CD4-positive, alpha-beta T cell (primary cell): ENCODE measurements at regions not wholly inside any gene's neighbourhood (a gene's known extent, or its start where the extent isn't known, plus 50 kb on each side); places are given as distances from the start of the nearest gene placed in this dataset.

ENCODE experiments used
- ATAC-seq: fragments of 200-7000 bp; cut with Tn5 transposase; one replicate; pipeline ENCODE4 v1.10.0; 2022; ENCODE audit warnings: mild to moderate bottlenecking; ENCODE audit not compliant: poor library complexity
- CTCF ChIA-PET: fragments of 350-600 bp; sonication (Branson Sonifier 250); formaldehyde crosslinking; loops from one replicate; lab custom pipeline; 2021; ENCODE audit warnings: antibody characterized with exemption, inconsistent platforms; lab: Charles Lee
- POLR2A ChIA-PET: fragments of 350-600 bp; sonication (Branson Sonifier 250); formaldehyde crosslinking; loops from one replicate; lab custom pipeline; 2021; ENCODE audit warnings: antibody characterized with exemption, inconsistent platforms; lab: Charles Lee
- DNase-seq, 14 experiments: peaks; one replicate each; pipeline ENCODE4 v3.0.0-alpha.2; 2013 to 2020; ENCODE audit warnings: mixed read lengths in 2 of 14
- H3K27ac ChIP-seq, 2 donors: one replicate each; pipeline versions ENCODE4 v1.5.1 to v1.7.0; 2013; ENCODE audit warnings: low read length in 2 of 2, low read depth in 1 of 2, mild to moderate bottlenecking in 1 of 2
- H3K27me3 ChIP-seq, 2 experiments: 1 replicate in 1 of 2; 2 replicates in 1 of 2; pipeline versions ENCODE4 v1.6.1 to v1.7.0; 2013; ENCODE audit warnings: low read length in 2 of 2, control low read depth in 1 of 2, mild to moderate bottlenecking in 1 of 2, moderate library complexity in 1 of 2; ENCODE audit not compliant: insufficient read depth in 2 of 2, control insufficient read depth in 1 of 2
- H3K36me3 ChIP-seq: one replicate; pipeline ENCODE4 v1.6.1; 2013; ENCODE audit warnings: low read length, control low read depth; ENCODE audit not compliant: insufficient read depth
- H3K4me1 ChIP-seq: one replicate; pipeline ENCODE4 v1.6.1; 2013; ENCODE audit warnings: low read length, control low read depth; ENCODE audit not compliant: insufficient read depth
- H3K4me3 ChIP-seq: one replicate; pipeline ENCODE4 v1.5.1; 2013; ENCODE audit warnings: mild to moderate bottlenecking, low read length, moderate library complexity
- H3K9me3 ChIP-seq, 2 experiments: 1 replicate in 1 of 2; 2 replicates in 1 of 2; pipeline versions ENCODE4 v1.6.1 to v1.7.0; 2013; ENCODE audit warnings: low read length in 2 of 2, mild to moderate bottlenecking in 2 of 2, control low read depth in 1 of 2, moderate library complexity in 1 of 2; ENCODE audit not compliant: control insufficient read depth in 1 of 2, insufficient read depth in 1 of 2
- H3K27ac Mint-ChIP-seq: one replicate; pipeline ENCODE4 v1.8.0; 2020; ENCODE audit warnings: mixed read lengths
- H3K27me3 Mint-ChIP-seq: one replicate; pipeline ENCODE4 v1.8.0; 2021; ENCODE audit warnings: mixed read lengths
- H3K36me3 Mint-ChIP-seq: one replicate; pipeline ENCODE4 v1.8.0; 2021; ENCODE audit warnings: low read depth, mixed read lengths
- H3K4me1 Mint-ChIP-seq: one replicate; pipeline ENCODE4 v1.8.0; 2021; ENCODE audit warnings: low read depth, mixed read lengths
- H3K4me3 Mint-ChIP-seq: one replicate; pipeline ENCODE4 v1.8.0; 2020; ENCODE audit warnings: mild to moderate bottlenecking, mixed read lengths
- H3K9me3 Mint-ChIP-seq: one replicate; pipeline ENCODE4 v1.8.0; 2020; ENCODE audit warnings: mixed read lengths
- intact Hi-C, 2 experiments: fragments of 100-400 bp; cut with DNase I in 1 of 2; cut with micrococcal nuclease in 1 of 2; formaldehyde crosslinking; loops; one replicate each; pipeline versions ENCODE4 v1.15.1 to v1.9.0; 2023 to 2025; cut with DNase I, micrococcal nuclease
- TF ChIP-seq, protein P1 (sequence below): fragments of 200-600 bp; IDR thresholded peaks from one replicate; pipeline ENCODE4 v1.8.0; 2022; ENCODE audit warnings: antibody characterized with exemption, mild to moderate bottlenecking

GRCh38 chr9:28620661-28621060 lies 1047.4 kb upstream of the C9orf72 start:
- H3K9me3 Mint-ChIP-seq, result peaks cover 7% of the 10 kb centered on the region
- H3K9me3 ChIP-seq, result no peaks in the 10 kb centered on the region
- no peaks in the 10 kb centered on the region for H3K36me3 ChIP-seq
- TF ChIP-seq, protein P1, sequence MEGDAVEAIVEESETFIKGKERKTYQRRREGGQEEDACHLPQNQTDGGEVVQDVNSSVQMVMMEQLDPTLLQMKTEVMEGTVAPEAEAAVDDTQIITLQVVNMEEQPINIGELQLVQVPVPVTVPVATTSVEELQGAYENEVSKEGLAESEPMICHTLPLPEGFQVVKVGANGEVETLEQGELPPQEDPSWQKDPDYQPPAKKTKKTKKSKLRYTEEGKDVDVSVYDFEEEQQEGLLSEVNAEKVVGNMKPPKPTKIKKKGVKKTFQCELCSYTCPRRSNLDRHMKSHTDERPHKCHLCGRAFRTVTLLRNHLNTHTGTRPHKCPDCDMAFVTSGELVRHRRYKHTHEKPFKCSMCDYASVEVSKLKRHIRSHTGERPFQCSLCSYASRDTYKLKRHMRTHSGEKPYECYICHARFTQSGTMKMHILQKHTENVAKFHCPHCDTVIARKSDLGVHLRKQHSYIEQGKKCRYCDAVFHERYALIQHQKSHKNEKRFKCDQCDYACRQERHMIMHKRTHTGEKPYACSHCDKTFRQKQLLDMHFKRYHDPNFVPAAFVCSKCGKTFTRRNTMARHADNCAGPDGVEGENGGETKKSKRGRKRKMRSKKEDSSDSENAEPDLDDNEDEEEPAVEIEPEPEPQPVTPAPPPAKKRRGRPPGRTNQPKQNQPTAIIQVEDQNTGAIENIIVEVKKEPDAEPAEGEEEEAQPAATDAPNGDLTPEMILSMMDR, result no peak
- H3K4me3 ChIP-seq, result no peak overlapping the region
- H3K36me3 Mint-ChIP-seq, result no peaks in the 10 kb centered on the region
- H3K27ac Mint-ChIP-seq, result no peak overlapping the region
- no peak overlapping the region for H3K27ac ChIP-seq
- ChIA-PET CTCF (no interaction called here), POLR2A (no interaction called here)
- H3K4me1 Mint-ChIP-seq, result no peaks in the 10 kb centered on the region
- H3K4me3 Mint-ChIP-seq, result no peak overlapping the region
- ATAC-seq, result no peak
- no peaks in the 10 kb centered on the region for H3K27me3 Mint-ChIP-seq
- no peaks in the 10 kb centered on the region for H3K4me1 ChIP-seq
- H3K27me3 ChIP-seq, result no peaks in the 10 kb centered on the region
- DNase-seq, result no peak
- intact Hi-C loops, result no loop called here

DNA sequence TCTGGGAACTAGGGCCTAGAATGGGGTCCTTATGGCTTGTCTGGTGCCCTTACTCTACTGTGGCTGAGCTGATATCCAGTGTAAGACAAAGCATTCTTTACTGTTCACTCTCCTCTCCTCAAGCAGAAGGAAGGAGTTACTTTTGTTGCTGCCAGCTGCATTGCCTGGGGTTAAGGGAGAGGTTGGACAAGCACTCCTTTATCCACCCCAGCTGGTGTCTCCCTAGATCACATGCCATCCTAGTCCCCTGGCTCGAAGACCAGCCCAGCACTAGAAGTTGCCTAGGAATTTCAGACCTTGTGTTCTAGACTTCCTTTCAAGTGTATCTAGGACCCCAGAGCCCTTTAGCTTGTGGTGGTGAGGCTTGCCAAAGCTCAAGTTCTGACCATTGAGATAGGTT lies 1051.5 kb upstream of the C9orf72 start:
- Mint-ChIP-seq H3K9me3 (peaks cover 8% of the 10 kb centered on the region), H3K27me3 (no peaks in the 10 kb centered on the region), H3K27ac (no peak overlapping the region), H3K4me3 (no peak overlapping the region), H3K36me3 (no peaks in the 10 kb centered on the region), H3K4me1 (no peaks in the 10 kb centered on the region)
- intact Hi-C loops, result no loop called here
- H3K27me3 ChIP-seq, result no peaks in the 10 kb centered on the region
- no peaks in the 10 kb centered on the region for H3K9me3 ChIP-seq
- no peaks in the 10 kb centered on the region for H3K4me1 ChIP-seq
- POLR2A ChIA-PET, result no interaction called here
- H3K4me3 ChIP-seq, result no peak overlapping the region
- TF ChIP-seq, protein P1, result no peak
- H3K36me3 ChIP-seq, result no peaks in the 10 kb centered on the region
- CTCF ChIA-PET, result no interaction called here
- no peak overlapping the region for H3K27ac ChIP-seq
- DNase-seq (no peak), ATAC-seq (no peak)

GRCh38 chr9:28628031-28628430 lies 1054.8 kb upstream of the C9orf72 start:
- no peaks in the 10 kb centered on the region for H3K27me3 Mint-ChIP-seq
- no peak overlapping the region for H3K4me3 ChIP-seq
- H3K4me1 Mint-ChIP-seq, result no peaks in the 10 kb centered on the region
- no peak overlapping the region for H3K4me3 Mint-ChIP-seq
- ATAC-seq, result no peak
- H3K27me3 ChIP-seq, result no peaks in the 10 kb centered on the region
- POLR2A ChIA-PET, result no interaction called here
- H3K4me1 ChIP-seq, result no peaks in the 10 kb centered on the region
- H3K9me3 ChIP-seq, result no peaks in the 10 kb centered on the region
- no peaks in the 10 kb centered on the region for H3K36me3 ChIP-seq
- no peak for DNase-seq
- peaks cover 8% of the 10 kb centered on the region for H3K9me3 Mint-ChIP-seq
- no peak overlapping the region for H3K27ac Mint-ChIP-seq
- TF ChIP-seq, protein P1, result no peak
- CTCF ChIA-PET, result no interaction called here
- H3K36me3 Mint-ChIP-seq, result no peaks in the 10 kb centered on the region
- intact Hi-C loops, result no loop called here
- no peak overlapping the region for H3K27ac ChIP-seq
